Nephron (organoid): ENCODE measurements at regions not wholly inside any gene's neighbourhood (a gene's known extent, or its start where the extent isn't known, plus 50 kb on each side); places are given as distances from the start of the nearest gene placed in this dataset.
A peak's percentile ranks its signal among the peaks of the same experiment; 100 is the strongest.

ENCODE experiments used
- H3K27ac Mint-ChIP-seq, 3 experiments: 2 replicates each; pipeline ENCODE4 v1.8.0; 2020; ENCODE audit warnings: mixed read lengths in 3 of 3, mild to moderate bottlenecking in 2 of 3, moderate library complexity in 1 of 3
- H3K27me3 Mint-ChIP-seq: 2 replicates; pipeline ENCODE4 v1.8.0; 2021; ENCODE audit warnings: low read depth, mild to moderate bottlenecking, moderate library complexity, mixed read lengths
- H3K36me3 Mint-ChIP-seq: 2 replicates; pipeline ENCODE4 v1.8.0; 2020; ENCODE audit warnings: low read depth, mixed read lengths
- H3K4me1 Mint-ChIP-seq: 2 replicates; pipeline ENCODE4 v1.8.0; 2020; ENCODE audit warnings: mixed read lengths
- H3K4me3 Mint-ChIP-seq, 3 experiments: 2 replicates each; pipeline ENCODE4 v1.8.0; 2020; ENCODE audit warnings: mild to moderate bottlenecking in 3 of 3, mixed read lengths in 3 of 3, moderate library complexity in 2 of 3
- H3K9me3 Mint-ChIP-seq: 2 replicates; pipeline ENCODE4 v1.8.0; 2020; ENCODE audit warnings: mixed read lengths
- CTCF ChIP-seq, 3 experiments: fragments of 200-600 bp; sonication (generic); IDR thresholded peaks; one replicate each; pipeline ENCODE4 v1.5.0; 2021; ENCODE audit warnings: antibody characterized with exemption in 3 of 3; ENCODE audit not compliant: unreplicated experiment in 3 of 3

GRCh38 chr12:41903014-41903708 is 241.5 kb downstream of the GXYLT1 start:
- Mint-ChIP-seq H3K4me3 (no peak overlapping the region), H3K36me3 (no peaks in the 10 kb centered on the region), H3K9me3 (peaks cover 11% of the 10 kb centered on the region)

GRCh38 chr12:41899577-41899976 is 245.1 kb downstream of the GXYLT1 start:
- no peak overlapping the region for H3K27ac Mint-ChIP-seq
- H3K9me3 Mint-ChIP-seq, result peaks cover 11% of the 10 kb centered on the region
- H3K27me3 Mint-ChIP-seq, result no peaks in the 10 kb centered on the region
- H3K4me3 Mint-ChIP-seq, result no peak overlapping the region
- no peak for TF ChIP-seq CTCF (IDR thresholded peaks at IDR 0.05; ENCODE audit: unreplicated experiment in 3 of 3)
- H3K36me3 Mint-ChIP-seq, result no peaks in the 10 kb centered on the region
- H3K4me1 Mint-ChIP-seq, result no peaks in the 10 kb centered on the region

More at GRCh38 chr12:41903014-41903708, 241.5 kb downstream of the GXYLT1 start:
- no peak for TF ChIP-seq CTCF (IDR thresholded peaks at IDR 0.05; ENCODE audit: unreplicated experiment in 3 of 3)
- no peaks in the 10 kb centered on the region for H3K27me3 Mint-ChIP-seq
- peak overlapping the region in 1 of 3 experiments; percentile 4 for H3K27ac Mint-ChIP-seq
- no peaks in the 10 kb centered on the region for H3K4me1 Mint-ChIP-seq

GRCh38 chr12:41897593-41897992 is 247.1 kb downstream of the GXYLT1 start:
- Mint-ChIP-seq H3K27me3 (no peaks in the 10 kb centered on the region), H3K36me3 (no peaks in the 10 kb centered on the region), H3K9me3 (peaks cover 11% of the 10 kb centered on the region), H3K27ac (no peak overlapping the region), H3K4me1 (no peaks in the 10 kb centered on the region), H3K4me3 (no peak overlapping the region)
- no peak for TF ChIP-seq CTCF (IDR thresholded peaks at IDR 0.05; ENCODE audit: unreplicated experiment in 3 of 3)

GRCh38 chr12:41893491-41893890 is 251.2 kb downstream of the GXYLT1 start:
- H3K27ac Mint-ChIP-seq, result no peak overlapping the region
- no peak for TF ChIP-seq CTCF (IDR thresholded peaks at IDR 0.05; ENCODE audit: unreplicated experiment in 3 of 3)
- no peaks in the 10 kb centered on the region for H3K4me1 Mint-ChIP-seq
- no peak overlapping the region for H3K4me3 Mint-ChIP-seq
- no peaks in the 10 kb centered on the region for H3K36me3 Mint-ChIP-seq
- peaks cover 3% of the 10 kb centered on the region for H3K9me3 Mint-ChIP-seq
- no peaks in the 10 kb centered on the region for H3K27me3 Mint-ChIP-seq

DNA sequence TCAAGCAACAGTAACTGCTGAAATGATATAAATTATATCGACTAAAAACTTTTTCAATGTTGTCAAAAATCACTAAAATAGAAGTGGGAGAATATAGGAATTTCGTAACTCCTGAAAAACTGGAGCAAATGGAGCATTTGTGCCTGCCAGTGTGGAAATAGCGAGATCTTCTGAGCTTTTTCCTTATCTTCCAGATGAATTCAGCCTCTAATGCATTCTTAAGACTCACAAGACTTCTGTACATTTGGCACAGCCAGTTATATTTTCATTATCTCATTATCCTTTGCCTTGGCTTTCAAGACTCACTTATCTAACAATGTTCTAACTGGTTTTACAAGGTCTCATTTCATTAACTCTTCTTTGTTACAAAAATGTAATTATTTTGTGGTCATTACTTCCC is 252.4 kb downstream of the GXYLT1 start:
- H3K27me3 Mint-ChIP-seq, result no peaks in the 10 kb centered on the region
- H3K9me3 Mint-ChIP-seq, result no peaks in the 10 kb centered on the region
- no peak overlapping the region for H3K4me3 Mint-ChIP-seq
- no peaks in the 10 kb centered on the region for H3K4me1 Mint-ChIP-seq
- no peaks in the 10 kb centered on the region for H3K36me3 Mint-ChIP-seq
- no peak for TF ChIP-seq CTCF (IDR thresholded peaks at IDR 0.05; ENCODE audit: unreplicated experiment in 3 of 3)
- no peak overlapping the region for H3K27ac Mint-ChIP-seq

DNA sequence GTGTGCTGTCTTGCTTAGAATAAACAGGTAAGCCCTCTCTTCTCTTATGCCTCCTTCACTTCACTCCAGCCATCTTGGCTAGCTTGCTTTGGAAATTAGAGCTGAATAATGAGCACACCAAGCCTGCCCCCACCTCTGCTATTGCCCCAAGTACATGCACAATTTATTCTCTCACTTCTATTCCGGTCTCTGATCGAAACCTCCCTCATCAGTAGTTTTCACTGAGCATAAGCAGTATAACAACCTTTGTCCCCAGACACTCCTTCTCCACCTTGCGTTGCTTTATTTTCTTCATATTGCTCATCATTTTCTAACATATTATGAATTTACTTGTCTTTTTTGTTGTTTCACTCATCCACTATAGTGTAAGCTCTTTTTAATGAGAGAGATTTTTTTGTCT is 253.4 kb downstream of the GXYLT1 start:
- H3K27ac Mint-ChIP-seq, result no peak overlapping the region
- H3K4me1 Mint-ChIP-seq, result no peaks in the 10 kb centered on the region
- no peaks in the 10 kb centered on the region for H3K9me3 Mint-ChIP-seq
- TF ChIP-seq CTCF (IDR thresholded peaks at IDR 0.05; ENCODE audit: unreplicated experiment in 3 of 3), result no peak
- no peaks in the 10 kb centered on the region for H3K27me3 Mint-ChIP-seq
- H3K4me3 Mint-ChIP-seq, result no peak overlapping the region
- H3K36me3 Mint-ChIP-seq, result no peaks in the 10 kb centered on the region
